ENCODE measurements at regions not wholly inside any gene's neighbourhood (a gene's known extent, or its start where the extent isn't known, plus 50 kb on each side); places are given as distances from the start of the nearest gene placed in this dataset.

DNA sequence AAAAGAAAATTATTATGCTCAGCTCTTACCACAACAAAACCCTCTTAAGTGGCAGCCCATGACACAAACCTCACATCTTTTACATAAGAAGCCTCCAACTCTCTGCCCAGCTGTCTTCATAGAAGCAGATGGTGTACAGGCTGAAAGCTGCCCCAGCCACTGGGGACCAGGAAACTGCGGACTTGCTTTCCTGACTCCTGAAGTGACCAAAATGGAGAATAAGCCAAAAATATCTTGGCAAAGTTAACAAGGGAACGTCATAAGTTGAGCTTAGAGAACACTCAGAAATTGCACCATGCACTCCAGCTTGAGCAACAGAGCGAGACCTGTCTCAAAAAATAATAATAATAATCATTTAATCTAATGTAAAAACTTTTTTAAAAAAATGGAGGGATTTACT, 160.3 kb upstream of the CDYL start:
- DNase-seq = no peak

DNA sequence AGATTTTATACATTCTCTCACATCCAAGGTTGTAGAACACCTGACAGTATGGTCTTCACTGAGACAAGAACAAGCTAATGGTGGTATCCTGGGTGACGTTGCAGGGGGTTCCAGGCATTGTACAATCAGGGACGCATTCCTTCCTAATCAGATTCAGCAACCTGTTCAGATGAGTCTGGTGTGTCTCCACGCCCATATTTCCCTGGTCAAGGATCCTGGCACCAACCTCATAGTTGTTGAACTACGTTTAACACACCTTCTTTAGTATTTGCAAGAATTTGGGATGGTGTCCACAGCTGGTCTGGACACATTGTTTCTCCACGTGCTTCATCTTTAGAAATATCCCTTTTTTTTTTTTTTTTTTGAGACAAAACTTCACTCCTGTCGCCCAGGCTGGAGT, 161.0 kb upstream of the CDYL start:
- no peak for DNase-seq

DNA sequence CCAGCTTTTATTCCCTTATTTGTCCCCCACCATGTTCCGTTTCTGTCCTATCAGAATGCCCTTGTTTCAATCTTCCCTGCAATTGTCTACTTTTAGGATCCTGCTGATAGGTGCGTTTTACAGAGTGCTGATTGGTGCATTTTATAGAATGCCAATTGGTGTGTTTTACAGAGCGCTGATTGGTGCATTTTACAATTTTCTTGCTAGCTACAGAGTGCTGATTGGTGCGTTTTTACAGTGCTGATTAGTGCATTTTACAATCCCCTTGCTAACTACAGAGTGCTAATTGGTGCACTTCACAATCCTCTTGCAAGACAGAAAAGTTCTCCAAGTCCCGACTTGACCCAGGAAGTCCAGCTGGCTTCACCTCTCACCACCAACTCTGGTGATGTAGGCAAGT, 161.6 kb upstream of the CDYL start:
- no peak for DNase-seq

DNA sequence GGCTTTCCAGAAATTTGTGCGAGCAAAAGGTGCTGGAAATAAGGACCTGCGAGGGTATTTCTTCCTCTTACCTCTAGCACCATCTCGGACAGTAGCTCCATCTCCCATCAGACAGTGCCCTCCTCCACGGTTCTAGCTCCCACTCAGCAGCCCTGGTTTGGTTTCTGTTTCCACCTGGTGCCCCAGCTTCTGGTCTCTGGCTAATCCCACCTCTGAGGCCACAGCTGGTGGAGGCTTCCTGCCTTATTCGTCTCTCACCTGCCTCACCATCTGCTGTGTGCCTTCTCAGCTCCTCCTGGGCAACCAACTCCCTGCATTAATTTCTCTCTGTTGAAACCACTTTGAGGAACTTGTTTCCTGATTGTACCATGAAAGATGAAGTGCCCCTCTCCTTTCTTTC, 162.4 kb upstream of the CDYL start:
- no peak for DNase-seq

DNA sequence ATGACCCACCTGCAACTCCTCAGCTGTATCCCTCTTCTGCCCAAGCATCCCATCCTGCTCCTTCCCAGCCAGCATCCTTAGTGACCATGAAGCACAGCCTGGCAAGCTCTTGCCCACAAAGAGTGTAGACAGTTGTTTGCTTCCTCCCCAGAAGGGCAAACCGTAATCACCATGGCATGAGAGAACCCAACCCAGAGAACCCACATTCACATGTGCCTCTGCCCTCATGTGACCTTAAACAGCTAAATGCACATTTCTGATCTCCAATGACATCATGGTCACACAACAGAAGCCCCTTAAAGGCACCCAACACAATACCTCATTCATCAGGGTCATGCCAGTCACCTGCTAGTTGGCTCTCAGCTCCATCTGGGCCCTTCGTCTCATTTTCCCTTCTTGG, 162.8 kb upstream of the CDYL start:
- DNase-seq = no peak

DNA sequence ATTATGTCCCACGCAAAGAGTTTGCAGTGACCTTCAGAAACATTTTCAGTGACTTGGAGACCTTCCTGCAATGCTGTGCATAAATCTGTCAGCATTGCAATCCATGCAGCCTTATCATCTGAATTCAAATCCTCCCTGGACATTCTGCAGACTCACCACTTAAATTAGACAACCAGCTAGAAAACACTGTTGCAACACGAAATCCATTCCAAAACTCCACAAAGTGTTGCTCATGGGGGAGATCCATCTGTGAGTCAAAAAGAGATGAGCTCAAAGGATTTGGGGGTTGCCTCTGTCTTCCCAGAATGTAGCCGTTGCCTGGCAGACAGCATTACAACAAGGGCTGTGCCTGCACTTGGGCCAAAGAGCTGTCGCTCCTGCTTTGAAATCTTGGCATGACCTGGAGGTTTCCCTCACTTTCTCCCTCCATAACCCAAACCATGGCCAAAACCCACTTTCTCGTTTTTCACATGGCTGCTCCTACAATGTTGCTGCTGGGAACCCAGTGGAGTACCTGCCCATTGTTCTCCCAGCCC, 163.5 kb upstream of the CDYL start:
- no peak for DNase-seq

DNA sequence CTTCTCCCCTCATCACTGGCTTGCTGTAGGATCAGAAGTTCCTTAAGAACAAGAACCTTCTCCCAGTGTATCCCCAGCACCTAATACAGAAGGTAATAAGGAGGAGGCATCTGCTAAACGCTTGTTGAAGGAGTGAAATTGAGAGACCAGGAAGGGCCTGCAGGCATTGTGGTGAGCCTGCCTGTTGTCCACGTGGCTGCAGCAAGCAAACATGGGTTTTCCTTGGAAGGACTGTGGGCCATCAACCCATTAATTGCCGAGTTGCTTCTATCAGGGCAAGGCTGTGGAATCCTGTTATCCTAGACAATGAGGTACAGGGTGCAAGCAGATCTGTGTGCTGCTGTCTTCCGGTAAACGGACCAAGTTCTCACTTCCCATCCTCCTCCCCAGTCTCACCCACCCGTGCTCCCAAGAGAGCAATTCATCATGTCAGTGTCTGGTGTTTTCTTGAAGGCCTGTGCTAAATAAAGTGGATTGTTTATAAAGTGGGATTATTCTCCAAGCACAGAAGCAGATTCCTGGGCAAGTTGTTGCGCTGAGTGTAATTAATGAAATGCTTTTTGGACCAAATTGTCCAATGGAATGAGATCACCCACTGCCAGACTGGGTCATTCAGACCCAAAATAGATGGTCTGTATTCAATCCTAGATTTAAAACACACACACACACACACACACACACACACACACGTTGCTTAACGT, 164.6 kb upstream of the CDYL start:
- no peak for DNase-seq

DNA sequence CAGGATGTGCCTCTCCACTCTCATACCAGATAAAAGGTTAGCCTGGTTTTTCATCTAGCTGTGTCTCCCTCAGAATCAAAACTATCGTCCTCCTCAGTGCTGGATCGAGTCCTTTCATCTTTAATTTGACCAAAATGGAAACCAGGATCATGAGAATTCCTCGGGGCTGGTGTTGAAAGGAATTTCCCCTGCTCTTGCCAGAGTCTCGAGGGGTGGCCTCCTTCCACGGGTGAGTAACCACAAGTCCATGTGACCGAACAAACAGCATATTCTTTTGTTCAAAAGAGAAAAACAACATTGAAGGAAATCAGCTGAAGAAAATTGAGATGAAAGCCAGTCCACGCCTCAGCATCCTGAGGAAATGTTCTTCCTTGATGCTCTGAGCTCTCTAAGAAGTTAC, 165.9 kb upstream of the CDYL start:
- DNase-seq = no peak

DNA sequence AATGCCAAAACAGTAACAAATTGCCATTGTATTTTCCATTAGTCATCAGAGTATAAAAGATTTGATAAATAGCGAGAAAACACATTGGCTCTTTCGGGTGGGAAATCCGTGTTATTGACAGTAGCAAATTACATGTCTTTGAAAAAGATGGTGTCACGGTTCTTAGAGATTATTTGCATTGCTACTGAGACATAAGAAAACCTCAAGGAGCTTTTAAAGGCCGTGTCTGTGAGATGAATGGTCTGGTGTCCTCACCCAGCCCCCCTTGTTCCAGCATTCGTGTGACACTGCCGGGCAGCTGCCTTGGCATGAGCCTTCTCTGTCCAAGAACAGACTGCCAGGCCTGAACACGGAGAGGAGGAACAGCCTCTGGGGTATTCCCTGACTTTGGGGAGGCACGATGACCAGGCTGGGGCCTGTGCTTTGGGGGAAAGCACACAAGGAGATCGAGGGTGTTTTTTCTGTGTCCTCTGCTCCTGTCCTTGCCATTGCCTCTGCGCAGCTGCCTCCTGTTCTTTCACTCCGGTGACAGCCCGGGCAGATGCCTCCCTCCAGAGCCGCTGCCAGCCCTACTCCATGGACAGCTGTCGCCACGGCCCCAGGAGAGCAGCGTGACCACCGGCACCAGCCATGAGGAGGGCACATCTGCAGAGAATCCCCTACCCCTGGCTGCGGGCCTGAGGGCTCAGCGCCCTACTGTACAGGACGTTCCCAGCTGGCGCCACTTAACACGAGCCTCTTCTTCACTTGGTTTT, 167.7 kb upstream of the CDYL start:
- peak; percentile 81 for DNase-seq

DNA sequence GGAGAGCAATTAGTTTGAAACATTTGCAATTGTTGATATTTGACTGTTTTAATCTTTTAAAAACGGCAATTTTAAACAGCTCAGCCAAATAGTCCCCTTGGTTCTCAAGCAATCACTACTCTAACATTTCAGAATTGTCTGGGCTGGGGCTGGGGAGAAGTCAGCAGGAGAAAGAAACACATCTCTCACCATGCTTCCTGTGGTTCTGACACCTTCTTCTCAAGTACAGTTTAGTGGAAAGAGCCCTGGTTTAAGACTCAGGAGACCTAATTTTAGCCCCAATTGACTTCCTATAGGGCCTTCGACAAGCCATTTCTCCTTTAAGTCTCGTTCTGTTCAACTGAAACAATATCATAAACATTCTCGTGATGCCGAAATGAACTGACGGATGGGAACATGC, 168.4 kb upstream of the CDYL start:
- no peak for DNase-seq

DNA sequence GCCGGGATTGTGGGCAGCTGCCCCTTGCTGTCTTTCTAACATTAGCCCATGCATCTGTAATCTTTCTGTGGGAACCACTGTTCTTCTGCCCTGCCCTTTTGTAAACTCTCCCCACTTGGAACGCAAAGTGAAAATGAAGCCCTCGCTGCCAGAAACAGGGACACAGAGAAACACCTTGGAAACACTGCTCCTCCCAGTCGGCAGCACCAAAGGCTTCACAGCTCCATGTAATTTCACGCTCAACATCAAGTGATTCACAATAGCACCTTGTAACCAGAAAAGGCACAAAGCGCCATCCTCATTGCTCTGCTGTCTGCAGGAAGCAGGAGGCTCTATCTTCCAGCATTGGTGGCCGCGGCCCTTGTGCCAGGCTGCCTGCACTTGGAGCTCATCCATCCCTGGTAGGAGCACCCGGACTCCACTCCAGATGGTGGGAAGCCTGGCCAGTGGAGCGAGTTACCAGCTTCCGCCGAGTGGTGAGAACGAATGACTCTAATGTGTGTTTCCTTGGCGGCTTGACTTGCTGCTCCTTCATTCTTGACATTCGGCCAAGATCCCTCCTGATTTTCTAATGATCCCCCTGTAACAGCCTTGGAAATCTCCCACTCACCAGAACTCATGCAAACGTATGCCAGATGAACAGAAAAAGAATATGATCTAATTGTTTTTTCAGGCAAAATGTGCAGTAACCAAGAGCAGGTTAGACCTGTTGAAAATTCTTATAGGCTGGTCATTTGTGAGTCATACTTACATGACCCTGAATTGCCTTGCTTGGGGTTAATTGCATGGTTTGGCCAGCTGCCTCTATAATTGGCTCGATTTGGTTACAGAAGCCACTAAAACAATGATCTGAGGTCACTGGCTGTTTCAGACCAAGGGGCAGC, 169.1 kb upstream of the CDYL start:
- DNase-seq = peak; percentile 48

DNA sequence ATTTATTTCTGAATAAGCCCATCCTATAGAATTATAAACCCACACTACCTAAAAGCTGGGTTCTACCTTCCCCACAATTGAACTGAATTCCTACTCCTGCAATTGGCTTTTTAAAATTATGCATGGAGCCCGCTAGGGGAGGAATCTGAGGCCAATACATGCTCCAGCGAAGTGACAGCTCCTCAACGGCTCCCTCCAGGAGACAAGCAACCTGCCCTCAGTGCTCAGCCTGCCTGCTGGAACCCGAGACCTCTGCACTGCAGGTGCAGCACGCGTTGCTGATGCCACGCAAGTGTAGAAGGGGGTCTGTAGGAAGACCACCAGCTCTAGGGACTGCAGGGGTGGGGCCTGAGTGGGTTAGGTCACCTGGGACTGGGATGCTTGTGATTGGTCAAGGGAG, 170.2 kb upstream of the CDYL start:
- DNase-seq = no peak

DNA sequence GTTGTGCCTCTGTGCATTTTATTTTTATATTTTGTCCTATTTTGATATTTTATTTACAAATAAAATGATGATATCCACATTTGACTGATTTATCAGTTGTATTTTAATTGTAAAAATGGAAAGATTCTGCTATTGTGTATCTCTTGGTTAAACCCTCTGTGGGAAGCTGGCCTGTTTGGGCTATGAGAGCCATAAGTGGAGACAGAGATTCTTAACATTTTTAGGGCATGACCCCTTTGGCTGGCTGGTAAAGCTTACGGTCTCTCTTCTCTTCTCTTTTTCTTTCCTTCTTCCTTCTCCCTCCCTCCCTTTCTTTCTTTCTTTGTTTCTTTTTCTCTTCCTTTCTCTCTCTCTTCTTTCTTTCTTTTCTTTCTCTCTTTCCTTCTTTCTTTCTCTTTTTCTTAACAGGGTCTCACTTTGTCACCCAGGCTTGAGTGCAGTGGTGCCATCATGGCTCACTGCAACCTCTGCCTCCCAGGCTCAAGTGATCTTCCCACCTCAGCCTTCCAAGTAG, 172.3 kb upstream of the CDYL start:
- no peak for DNase-seq

DNA sequence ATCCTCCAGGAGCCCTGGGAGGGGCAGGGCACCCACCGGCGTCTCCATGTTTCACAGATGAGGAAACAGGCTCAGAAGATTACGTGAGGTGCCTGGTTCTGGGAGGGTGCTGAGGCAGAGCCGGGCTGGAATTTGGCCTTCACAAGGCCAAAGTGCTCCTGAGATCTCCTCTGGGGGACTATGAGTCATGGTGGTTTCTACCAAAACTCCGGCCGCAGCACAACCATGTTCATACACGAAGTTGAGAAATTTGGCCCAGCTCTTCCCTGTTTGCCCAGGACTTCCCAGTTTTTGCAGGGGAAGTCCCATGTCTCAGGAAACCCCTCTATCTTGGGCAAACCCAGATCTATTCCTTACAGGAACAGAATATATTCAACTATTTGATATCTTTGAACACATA, 172.9 kb upstream of the CDYL start:
- DNase-seq = no peak

DNA sequence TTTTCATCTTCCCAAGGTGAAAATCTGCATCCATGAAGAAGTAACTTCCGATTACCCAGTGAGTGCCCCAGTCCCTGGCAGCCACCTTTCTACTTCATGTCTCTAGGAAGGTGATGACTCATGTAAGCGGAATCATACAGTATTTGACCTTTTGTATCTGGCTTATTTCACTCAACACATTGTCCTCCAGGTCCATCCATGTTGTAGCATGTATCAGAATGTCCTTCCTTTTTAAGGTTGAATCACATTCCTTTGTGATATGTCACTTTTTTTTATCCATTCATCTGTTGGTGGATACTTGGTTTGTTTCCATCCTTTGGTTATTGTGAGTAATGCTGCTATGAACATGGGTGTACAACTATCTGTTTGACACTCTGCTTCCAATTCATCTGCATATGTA, 176.3 kb upstream of the CDYL start:
- no peak for DNase-seq

DNA sequence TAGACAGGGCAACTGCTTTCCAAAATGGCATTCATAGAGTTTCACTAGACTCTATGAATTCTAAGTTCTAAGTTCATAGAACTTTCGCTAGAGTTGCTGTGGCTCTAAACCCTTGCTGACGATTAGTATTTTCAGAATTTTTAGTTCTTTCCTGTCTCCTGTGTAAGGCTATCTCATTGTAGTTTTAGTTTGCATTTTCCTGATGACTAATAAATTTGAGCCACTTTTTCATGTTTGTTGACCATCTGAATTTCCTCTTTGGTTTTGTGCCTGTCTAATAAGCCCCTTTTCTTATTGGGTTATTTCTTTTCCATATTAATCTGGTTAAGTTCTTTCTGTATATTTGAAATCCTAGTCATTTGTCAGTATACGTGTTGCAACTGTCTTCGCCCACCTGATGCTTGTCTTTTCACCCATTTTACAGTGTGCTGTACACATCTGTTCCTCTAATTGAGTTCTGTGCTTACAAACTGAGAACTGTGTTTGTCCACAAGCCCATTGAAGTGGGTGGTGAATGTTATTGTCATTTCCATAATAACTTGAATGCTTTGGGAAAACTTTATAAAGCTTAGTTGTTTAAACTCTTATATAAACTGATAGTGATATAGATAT, 177.7 kb upstream of the CDYL start:
- DNase-seq = no peak

DNA sequence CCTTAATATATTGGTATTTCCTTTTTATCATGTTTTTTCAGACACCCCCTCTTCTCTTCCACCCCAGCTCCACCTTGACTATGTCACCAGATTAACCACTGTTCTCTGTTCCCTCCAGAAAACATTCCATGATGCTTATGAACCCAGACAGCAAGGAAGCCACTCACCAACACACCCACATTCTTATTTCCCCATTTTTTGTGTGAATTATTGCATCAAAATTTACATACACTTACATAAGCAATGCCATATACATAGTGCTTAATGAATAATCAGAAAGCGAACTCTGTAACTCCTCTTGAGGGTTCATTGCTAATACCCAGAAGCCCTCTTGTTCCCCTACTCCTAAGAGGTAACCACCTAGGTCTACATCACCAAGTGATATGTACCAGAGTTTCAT, 182.3 kb upstream of the CDYL start:
- no peak for DNase-seq

DNA sequence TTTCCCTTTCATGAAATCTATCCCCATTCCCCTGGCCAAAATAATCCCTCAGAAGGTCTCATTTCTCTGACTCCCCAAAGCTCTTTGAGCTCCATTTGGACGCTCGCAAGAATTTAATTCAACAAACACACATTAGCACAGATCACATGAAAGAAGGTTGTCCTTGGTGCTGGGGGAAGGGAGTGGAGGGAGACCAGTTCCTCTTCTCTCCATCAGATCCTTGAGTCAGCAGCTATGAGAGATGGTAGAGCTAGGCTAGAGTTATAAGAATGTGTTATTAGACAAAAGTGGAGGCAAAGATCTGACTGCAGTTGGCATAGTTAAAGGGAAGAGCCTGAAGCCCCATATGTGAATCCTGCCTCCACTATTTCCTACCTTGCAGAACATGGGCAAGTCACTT, 184.2 kb upstream of the CDYL start:
- DNase-seq = no peak

DNA sequence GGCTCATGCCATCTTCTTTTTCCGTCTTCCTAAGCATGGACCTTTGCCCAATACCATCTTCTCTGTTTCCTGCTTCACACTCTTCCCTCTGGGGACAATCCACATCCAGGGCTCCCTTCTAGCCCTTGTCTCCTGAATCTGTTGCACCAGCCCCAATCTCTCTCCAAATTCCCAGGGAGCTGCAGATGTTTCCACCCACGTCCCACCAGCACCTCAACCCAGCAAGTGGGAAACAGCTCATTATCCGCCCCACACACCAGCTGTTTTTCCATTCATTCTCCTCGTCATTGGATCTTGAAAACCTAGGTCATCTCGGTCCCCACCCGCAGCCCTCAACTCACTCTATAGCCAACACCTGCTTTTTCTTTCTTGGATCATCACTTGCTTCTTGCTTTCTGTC, 185.0 kb upstream of the CDYL start:
- DNase-seq = no peak

DNA sequence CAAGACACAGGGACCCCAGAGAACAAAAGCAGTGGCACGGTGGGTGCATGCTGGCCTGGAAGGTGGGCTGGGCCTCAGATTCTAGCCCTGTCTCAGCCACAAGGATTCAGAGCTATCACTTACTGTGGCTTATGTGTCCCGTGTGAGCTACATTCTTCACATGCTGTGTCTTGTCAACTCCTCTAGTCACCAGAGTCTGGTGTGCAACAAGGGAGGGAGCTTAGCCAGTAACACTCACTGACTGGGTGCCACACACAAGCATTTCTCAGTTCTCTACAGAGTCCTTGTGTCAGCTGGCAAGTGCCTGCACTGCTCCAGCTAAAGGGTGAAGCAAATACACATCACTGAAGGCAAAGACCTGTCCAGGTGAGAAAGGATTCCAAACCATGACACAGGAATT, 186.9 kb upstream of the CDYL start:
- no peak for DNase-seq

DNA sequence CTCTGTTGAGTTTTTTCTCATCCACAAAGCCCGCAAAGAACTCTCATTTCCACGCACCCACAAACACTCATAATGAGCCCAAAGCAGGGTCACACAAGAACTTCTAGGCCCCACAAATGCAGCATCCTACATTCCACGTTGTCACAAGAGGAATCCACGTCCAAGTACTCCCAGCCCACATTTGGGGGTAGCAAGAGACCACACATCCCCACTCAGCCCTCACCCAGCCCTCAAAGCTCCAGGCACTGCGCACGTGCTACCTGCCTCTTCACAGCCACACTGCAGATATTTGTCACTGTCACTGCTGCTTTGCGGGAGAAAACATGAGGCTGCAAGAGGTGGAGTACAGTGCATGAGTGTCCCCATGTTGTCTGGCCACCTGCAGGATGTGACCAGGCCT, 187.6 kb upstream of the CDYL start:
- DNase-seq = no peak

DNA sequence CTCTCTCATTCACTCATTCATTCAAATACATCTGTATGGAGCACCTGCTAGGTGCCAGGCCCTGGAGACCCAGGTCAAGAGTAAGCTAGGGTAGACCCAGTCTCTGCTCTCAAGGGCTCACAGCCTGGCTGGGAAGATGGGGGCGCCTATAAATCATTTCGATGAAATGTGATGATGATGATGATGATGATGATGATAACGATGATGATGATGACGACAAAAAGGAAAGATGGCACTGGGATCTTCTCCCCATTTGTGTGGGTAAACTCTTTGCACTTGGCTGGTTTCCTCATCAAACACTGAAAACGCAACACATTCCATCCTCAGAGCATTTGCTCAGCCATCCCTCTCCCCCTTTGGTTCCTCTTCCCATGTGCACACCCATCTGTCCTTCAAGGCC, 188.0 kb upstream of the CDYL start:
- DNase-seq = no peak

All from occipital lobe (tissue), 1 donor.